HepG2 (cell line): ENCODE measurements at regions not wholly inside any gene's neighbourhood (a gene's known extent, or its start where the extent isn't known, plus 50 kb on each side); places are given as distances from the start of the nearest gene placed in this dataset.

Experiments
- ATAC-seq: fragments of 200-7000 bp; cut with Tn5 transposase; 3 replicates; pipeline ENCODE4 v1.9.1; 2020; ENCODE audit warnings: mild to moderate bottlenecking, moderate library complexity
- BruUV-seq: library from RNA; stranded (reverse); fragments of 400-500 nt; replicated peaks from 2 replicates; lab custom pipeline; 2021; lab: Mats Ljungman, UMichigan
- CTCF ChIA-PET: fragments of 300-600 bp; formaldehyde crosslinking; extraction: SDS; loops from one replicate; lab custom pipeline; 2021; ENCODE audit warnings: low total read pairs, inconsistent platforms, low intra/inter-chr PET ratio; lab: Yijun Ruan, JAX
- POLR2A ChIA-PET: fragments of 350-600 bp; sonication (Branson Sonifier 250); formaldehyde crosslinking; loops from one replicate; lab custom pipeline; 2020; ENCODE audit warnings: antibody characterized with exemption, inconsistent platforms; lab: Yijun Ruan, JAX
- DNase-seq: peaks from one replicate; pipeline ENCODE4 v3.0.0-alpha.2; 2015; ENCODE audit warnings: low spot score
- FAIRE-seq: peaks from 3 replicates; lab custom pipeline; 2011; peaks lifted over from hg19 to GRCh38; lab: Jason Lieb, UNC
- H2AFZ ChIP-seq: one replicate; pipeline ENCODE4 v1.6.1; 2011; ENCODE audit warnings: low read length, inconsistent platforms
- H3K27ac ChIP-seq: fragments of 300-600 bp; 3 replicates; pipeline ENCODE4 v1.8.0; 2011; ENCODE audit warnings: mixed run types, mild to moderate bottlenecking, mixed read lengths, low read length, inconsistent platforms; ENCODE audit not compliant: insufficient read depth; ENCODE audit errors: extremely low read length
- H3K27me3 ChIP-seq, 2 experiments: fragments of 200-600 bp in 1 of 2; 2 replicates in 1 of 2; 3 replicates in 1 of 2; pipeline versions ENCODE4 v1.6.0 to v1.8.0; 2011; ENCODE audit warnings: low read length in 2 of 2, mild to moderate bottlenecking in 2 of 2, moderate library complexity in 2 of 2, inconsistent platforms in 1 of 2; ENCODE audit not compliant: insufficient read depth in 2 of 2, control insufficient read depth in 1 of 2
- H3K36me3 ChIP-seq, 2 experiments: fragments of 200-600 bp in 1 of 2; replicated peaks in 1 of 2; 2 replicates in 1 of 2; 3 replicates in 1 of 2; pipeline versions ENCODE4 v1.5.1 to v1.8.0; 2011; ENCODE audit warnings: low read length in 2 of 2, inconsistent platforms in 1 of 2; ENCODE audit not compliant: insufficient read depth in 2 of 2, control insufficient read depth in 1 of 2
- H3K4me1 ChIP-seq: 2 replicates; pipeline ENCODE4 v1.5.1; 2012; ENCODE audit warnings: low read length, inconsistent platforms; ENCODE audit not compliant: insufficient read depth
- H3K4me2 ChIP-seq: 2 replicates; pipeline ENCODE4 v1.6.0; 2011; ENCODE audit warnings: low read depth, low read length, inconsistent platforms
- H3K4me3 ChIP-seq, 3 experiments: fragments of 200-600 bp in 1 of 3; sonication (generic), shearing (Covaris generic) in 1 of 3; replicated peaks in 1 of 3; 2 replicates each; pipeline ENCODE4 v1.5.1; 2011 to 2016; ENCODE audit warnings: low read length in 3 of 3, inconsistent platforms in 2 of 3, low read depth in 2 of 3, mild to moderate bottlenecking in 2 of 3, control low read depth in 1 of 3, mixed read lengths in 1 of 3; ENCODE audit not compliant: insufficient read depth in 1 of 3
- H3K79me2 ChIP-seq: one replicate; pipeline ENCODE4 v1.6.1; 2011; ENCODE audit warnings: low read length, inconsistent platforms; ENCODE audit not compliant: insufficient read depth
- H3K9ac ChIP-seq: 2 replicates; pipeline ENCODE4 v1.6.0; 2011; ENCODE audit warnings: mild to moderate bottlenecking, low read depth, low read length, inconsistent platforms; ENCODE audit not compliant: insufficient read depth
- H3K9me3 ChIP-seq: 2 replicates; pipeline ENCODE4 v1.5.1; 2012; ENCODE audit warnings: mild to moderate bottlenecking, low read length
- H4K20me1 ChIP-seq: 2 replicates; pipeline ENCODE4 v1.6.0; 2011; ENCODE audit warnings: inconsistent platforms, mild to moderate bottlenecking, low read length, moderate library complexity; ENCODE audit not compliant: insufficient read depth
- DR1 ChIP-seq: sonication (generic); formaldehyde crosslinking; IDR thresholded peaks from 2 replicates; pipeline ENCODE4 v1.8.0; 2021; ENCODE audit warnings: mild to moderate bottlenecking, missing genetic modification reagents, inconsistent platforms
- HOXA3 ChIP-seq: sonication (generic); formaldehyde crosslinking; IDR thresholded peaks from 2 replicates; pipeline ENCODE4 v1.5.0; 2020; ENCODE audit warnings: missing genetic modification reagents
- KLF11 ChIP-seq: IDR thresholded peaks from 2 replicates; pipeline ENCODE4 v1.6.1; 2016; ENCODE audit warnings: missing compliant biosample characterization
- PPARG ChIP-seq: conservative IDR thresholded peaks from 2 replicates; pipeline ENCODE4 v1.6.1; 2016; ENCODE audit warnings: missing biosample characterization, missing genetic modification reagents
- TP53 ChIP-seq: sonication (generic); formaldehyde crosslinking; conservative IDR thresholded peaks from 2 replicates; pipeline ENCODE4 v1.4.0; 2020; ENCODE audit warnings: missing genetic modification reagents
- ZNF138 ChIP-seq: sonication (generic); formaldehyde crosslinking; IDR thresholded peaks from 2 replicates; pipeline ENCODE4 v1.5.0; 2020; ENCODE audit warnings: mild to moderate bottlenecking, low read depth, missing genetic modification reagents
- ZNF17 ChIP-seq: sonication (generic); formaldehyde crosslinking; IDR thresholded peaks from 2 replicates; pipeline ENCODE4 v1.5.0; 2020; ENCODE audit warnings: mild to moderate bottlenecking, missing genetic modification reagents
- ZNF337 ChIP-seq: sonication (generic); formaldehyde crosslinking; IDR thresholded peaks from 2 replicates; pipeline ENCODE4 v1.5.1; 2020; ENCODE audit warnings: missing genetic modification reagents, low read depth, mild to moderate bottlenecking, borderline replicate concordance
- ZNF383 ChIP-seq: sonication (generic); formaldehyde crosslinking; IDR thresholded peaks from 2 replicates; pipeline ENCODE4 v1.4.0; 2020; ENCODE audit warnings: missing genetic modification reagents, mild to moderate bottlenecking, borderline replicate concordance
- ZNF567 ChIP-seq: sonication (generic); formaldehyde crosslinking; IDR thresholded peaks from 2 replicates; pipeline ENCODE4 v1.8.1; 2023; ENCODE audit warnings: mild to moderate bottlenecking, missing genetic modification reagents, borderline replicate concordance
- ZNF674 ChIP-seq: sonication (generic); formaldehyde crosslinking; IDR thresholded peaks from 2 replicates; pipeline ENCODE4 v1.5.0; 2020; ENCODE audit warnings: low read depth, mild to moderate bottlenecking, missing genetic modification reagents
- ZNF720 ChIP-seq: sonication (generic); formaldehyde crosslinking; IDR thresholded peaks from 2 replicates; pipeline ENCODE4 v1.4.0; 2020; ENCODE audit warnings: missing genetic modification reagents
- WGBS: methylation state at CpG from one replicate; pipeline ENCODE4 v1.1.6; 2017; ENCODE audit warnings: low lambda C conversion rate; 5-methylcytosine and 5-hydroxymethylcytosine counted together
- in situ Hi-C: cut with HindIII; loops from 2 replicates; pipeline ENCODE4 v1.10.0; 2017; ENCODE audit warnings: low pct_unique_long_range_greater_than_20kb; ENCODE audit not compliant: extremely low pct_ligation_motif_present
- intact Hi-C: fragments of 100-400 bp; cut with micrococcal nuclease; formaldehyde crosslinking; loops from one replicate; pipeline ENCODE4 v1.10.0; 2022; ENCODE audit not compliant: unreplicated experiment
- TF ChIP-seq, protein P1 (sequence below): sonication (generic); formaldehyde crosslinking; IDR thresholded peaks from 2 replicates; pipeline ENCODE4 v1.4.0; 2020; ENCODE audit warnings: missing genetic modification reagents, mild to moderate bottlenecking, borderline replicate concordance
- TF ChIP-seq, protein P2 (sequence below): sonication (generic); formaldehyde crosslinking; IDR thresholded peaks from 2 replicates; pipeline ENCODE4 v1.8.0; 2022; ENCODE audit warnings: mild to moderate bottlenecking, missing genetic modification reagents, borderline replicate concordance
- TF ChIP-seq, protein P3 (sequence below), 2 experiments: IDR thresholded peaks; 2 replicates each; pipeline ENCODE4 v1.6.1; 2011 to 2012; ENCODE audit warnings: low read length in 2 of 2, borderline replicate concordance in 1 of 2, low read depth in 1 of 2, mild to moderate bottlenecking in 1 of 2, moderate library complexity in 1 of 2
- TF ChIP-seq, protein P4 (sequence below): sonication (generic); formaldehyde crosslinking; IDR thresholded peaks from 2 replicates; pipeline ENCODE4 v1.5.0; 2020; ENCODE audit warnings: mild to moderate bottlenecking, missing genetic modification reagents, moderate library complexity

DNA sequence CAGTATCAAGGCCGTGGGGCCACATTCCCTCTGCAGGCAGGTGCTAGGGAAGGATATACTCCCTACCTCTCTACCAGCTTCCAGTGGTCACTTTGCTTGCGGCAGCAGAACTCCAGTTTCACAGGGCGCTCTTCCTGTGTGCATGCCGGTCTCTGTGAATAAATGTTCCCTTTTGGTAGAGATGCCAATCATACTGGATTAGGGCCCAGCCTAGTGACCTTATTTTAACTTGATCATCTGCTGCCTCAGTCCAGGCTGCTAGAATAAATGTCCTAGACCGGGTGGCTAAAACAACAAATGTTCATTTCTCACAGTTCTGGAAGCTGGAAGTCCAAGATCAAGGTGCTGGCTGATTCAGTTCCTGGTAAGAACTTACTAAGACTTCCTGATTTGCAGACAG is 198.8 kb upstream of the TMEM132C start (continued):
- TF ChIP-seq, protein P1, sequence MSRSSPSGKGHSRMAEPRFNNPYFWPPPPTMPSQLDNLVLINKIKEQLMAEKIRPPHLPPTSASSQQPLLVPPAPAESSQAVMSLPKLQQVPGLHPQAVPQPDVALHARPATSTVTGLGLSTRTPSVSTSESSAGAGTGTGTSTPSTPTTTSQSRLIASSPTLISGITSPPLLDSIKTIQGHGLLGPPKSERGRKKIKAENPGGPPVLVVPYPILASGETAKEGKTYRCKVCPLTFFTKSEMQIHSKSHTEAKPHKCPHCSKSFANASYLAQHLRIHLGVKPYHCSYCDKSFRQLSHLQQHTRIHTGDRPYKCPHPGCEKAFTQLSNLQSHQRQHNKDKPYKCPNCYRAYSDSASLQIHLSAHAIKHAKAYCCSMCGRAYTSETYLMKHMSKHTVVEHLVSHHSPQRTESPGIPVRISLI (CRISPR knock-in tag) = no peak
- TF ChIP-seq HOXA3 (CRISPR knock-in tag) = no peak
- no peak for TF ChIP-seq KLF11 (CRISPR knock-in tag)
- no peak for TF ChIP-seq DR1
- TF ChIP-seq, protein P2, sequence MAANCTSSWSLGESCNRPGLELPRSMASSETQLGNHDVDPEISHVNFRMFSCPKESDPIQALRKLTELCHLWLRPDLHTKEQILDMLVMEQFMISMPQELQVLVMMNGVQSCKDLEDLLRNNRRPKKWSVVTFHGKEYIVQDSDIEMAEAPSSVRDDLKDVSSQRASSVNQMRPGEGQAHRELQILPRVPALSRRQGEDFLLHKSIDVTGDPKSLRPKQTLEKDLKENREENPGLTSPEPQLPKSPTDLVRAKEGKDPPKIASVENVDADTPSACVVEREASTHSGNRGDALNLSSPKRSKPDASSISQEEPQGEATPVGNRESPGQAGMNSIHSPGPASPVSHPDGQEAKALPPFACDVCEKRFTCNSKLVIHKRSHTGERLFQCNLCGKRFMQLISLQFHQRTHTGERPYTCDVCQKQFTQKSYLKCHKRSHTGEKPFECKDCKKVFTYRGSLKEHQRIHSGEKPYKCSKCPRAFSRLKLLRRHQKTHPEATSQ (CRISPR knock-in tag) = no peak
- no peak for TF ChIP-seq ZNF337
- no peak for TF ChIP-seq ZNF17 (CRISPR knock-in tag)
- TF ChIP-seq TP53 (CRISPR knock-in tag) = no peak
- TF ChIP-seq ZNF674 (CRISPR knock-in tag) = no peak
- TF ChIP-seq ZNF138 (CRISPR knock-in tag) = no peak

DNA sequence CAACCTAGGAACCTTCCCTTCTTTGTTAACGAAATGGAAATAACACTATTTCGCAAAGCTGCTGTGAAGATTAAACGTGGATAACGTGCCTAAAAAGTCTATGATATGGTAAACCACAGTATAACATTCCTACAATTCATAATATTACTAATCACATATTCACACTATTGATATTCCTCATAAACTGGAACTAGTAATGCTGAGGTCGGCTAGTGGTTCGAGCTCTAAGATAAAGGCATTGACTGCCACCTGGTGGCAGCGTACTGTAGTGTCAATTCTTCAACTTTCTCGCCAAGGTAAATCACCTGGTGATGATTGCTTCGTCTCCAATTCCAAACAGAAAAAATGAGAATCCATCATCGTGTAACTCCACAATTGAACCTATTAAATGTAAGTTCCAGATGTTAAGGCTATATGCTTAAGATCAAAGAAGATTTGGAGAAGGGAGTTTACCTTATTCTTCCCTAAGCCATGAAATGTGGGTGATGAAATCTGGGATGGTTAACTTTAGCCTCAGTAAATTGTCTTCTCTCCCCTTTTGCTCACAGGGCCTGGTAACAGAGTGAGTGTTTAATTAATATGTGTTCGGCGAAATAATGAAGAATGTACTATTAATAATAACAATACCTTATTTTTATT is 197.5 kb upstream of the TMEM132C start:
- ChIA-PET POLR2A (no interaction called here), CTCF (interaction anchor here (0.6 to 0.8 kb wide), 2 partner anchors 393 to 689 kb away, joined by 3 read pairs; no protein-coding TSS in a partner anchor)
- intact Hi-C loops = no loop called here
- FAIRE-seq = peak; percentile 81
- WGBS = under 1% methylated on average over 12 of the region's 12 CpGs
- no peaks in the 10 kb centered on the region for H3K79me2 ChIP-seq
- peak; percentile 30 for DNase-seq
- no peaks in the 10 kb centered on the region for H3K36me3 ChIP-seq
- in situ Hi-C loops = no loop called here
- no peak overlapping the region for H3K9ac ChIP-seq
- H3K4me3 ChIP-seq = no peak overlapping the region
- H3K9me3 ChIP-seq = no peaks in the 10 kb centered on the region
- ATAC-seq = peak; percentile 70
- no peak overlapping the region for H3K4me2 ChIP-seq
- no peaks in the 10 kb centered on the region for H3K27me3 ChIP-seq
- H2AFZ ChIP-seq = no peak overlapping the region
- no peak overlapping the region for H3K27ac ChIP-seq
- no peaks in the 10 kb centered on the region for H3K4me1 ChIP-seq
- H4K20me1 ChIP-seq = no peaks in the 10 kb centered on the region
- no TSS peak for BruUV-seq
- no peak for TF ChIP-seq PPARG (CRISPR knock-in tag)
- TF ChIP-seq, protein P3, sequence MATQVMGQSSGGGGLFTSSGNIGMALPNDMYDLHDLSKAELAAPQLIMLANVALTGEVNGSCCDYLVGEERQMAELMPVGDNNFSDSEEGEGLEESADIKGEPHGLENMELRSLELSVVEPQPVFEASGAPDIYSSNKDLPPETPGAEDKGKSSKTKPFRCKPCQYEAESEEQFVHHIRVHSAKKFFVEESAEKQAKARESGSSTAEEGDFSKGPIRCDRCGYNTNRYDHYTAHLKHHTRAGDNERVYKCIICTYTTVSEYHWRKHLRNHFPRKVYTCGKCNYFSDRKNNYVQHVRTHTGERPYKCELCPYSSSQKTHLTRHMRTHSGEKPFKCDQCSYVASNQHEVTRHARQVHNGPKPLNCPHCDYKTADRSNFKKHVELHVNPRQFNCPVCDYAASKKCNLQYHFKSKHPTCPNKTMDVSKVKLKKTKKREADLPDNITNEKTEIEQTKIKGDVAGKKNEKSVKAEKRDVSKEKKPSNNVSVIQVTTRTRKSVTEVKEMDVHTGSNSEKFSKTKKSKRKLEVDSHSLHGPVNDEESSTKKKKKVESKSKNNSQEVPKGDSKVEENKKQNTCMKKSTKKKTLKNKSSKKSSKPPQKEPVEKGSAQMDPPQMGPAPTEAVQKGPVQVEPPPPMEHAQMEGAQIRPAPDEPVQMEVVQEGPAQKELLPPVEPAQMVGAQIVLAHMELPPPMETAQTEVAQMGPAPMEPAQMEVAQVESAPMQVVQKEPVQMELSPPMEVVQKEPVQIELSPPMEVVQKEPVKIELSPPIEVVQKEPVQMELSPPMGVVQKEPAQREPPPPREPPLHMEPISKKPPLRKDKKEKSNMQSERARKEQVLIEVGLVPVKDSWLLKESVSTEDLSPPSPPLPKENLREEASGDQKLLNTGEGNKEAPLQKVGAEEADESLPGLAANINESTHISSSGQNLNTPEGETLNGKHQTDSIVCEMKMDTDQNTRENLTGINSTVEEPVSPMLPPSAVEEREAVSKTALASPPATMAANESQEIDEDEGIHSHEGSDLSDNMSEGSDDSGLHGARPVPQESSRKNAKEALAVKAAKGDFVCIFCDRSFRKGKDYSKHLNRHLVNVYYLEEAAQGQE (IDR thresholded peaks at IDR 0.05; ENCODE audit: borderline replicate concordance in 1 of 2, low read depth in 1 of 2, low read length in 2 of 2) = no peak
- TF ChIP-seq, protein P4, sequence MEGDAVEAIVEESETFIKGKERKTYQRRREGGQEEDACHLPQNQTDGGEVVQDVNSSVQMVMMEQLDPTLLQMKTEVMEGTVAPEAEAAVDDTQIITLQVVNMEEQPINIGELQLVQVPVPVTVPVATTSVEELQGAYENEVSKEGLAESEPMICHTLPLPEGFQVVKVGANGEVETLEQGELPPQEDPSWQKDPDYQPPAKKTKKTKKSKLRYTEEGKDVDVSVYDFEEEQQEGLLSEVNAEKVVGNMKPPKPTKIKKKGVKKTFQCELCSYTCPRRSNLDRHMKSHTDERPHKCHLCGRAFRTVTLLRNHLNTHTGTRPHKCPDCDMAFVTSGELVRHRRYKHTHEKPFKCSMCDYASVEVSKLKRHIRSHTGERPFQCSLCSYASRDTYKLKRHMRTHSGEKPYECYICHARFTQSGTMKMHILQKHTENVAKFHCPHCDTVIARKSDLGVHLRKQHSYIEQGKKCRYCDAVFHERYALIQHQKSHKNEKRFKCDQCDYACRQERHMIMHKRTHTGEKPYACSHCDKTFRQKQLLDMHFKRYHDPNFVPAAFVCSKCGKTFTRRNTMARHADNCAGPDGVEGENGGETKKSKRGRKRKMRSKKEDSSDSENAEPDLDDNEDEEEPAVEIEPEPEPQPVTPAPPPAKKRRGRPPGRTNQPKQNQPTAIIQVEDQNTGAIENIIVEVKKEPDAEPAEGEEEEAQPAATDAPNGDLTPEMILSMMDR (CRISPR knock-in tag) = peak; percentile 80
- TF ChIP-seq ZNF383 (CRISPR knock-in tag) = no peak
- TF ChIP-seq ZNF567 (CRISPR knock-in tag) = no peak
- no peak for TF ChIP-seq ZNF720
